LoVo (cell line): ENCODE measurements at regions not wholly inside any gene's neighbourhood (a gene's known extent, or its start where the extent isn't known, plus 50 kb on each side); places are given as distances from the start of the nearest gene placed in this dataset.
"Not testable (repeated sequence)": the region's sequence is repeated elsewhere in the genome, so short reads cannot be mapped to it uniquely, and the experiment has no call there.

Experiments
- DNase-seq: peaks from one replicate; pipeline ENCODE4 v3.0.0-alpha.2; 2016; ENCODE audit warnings: low spot score

DNA sequence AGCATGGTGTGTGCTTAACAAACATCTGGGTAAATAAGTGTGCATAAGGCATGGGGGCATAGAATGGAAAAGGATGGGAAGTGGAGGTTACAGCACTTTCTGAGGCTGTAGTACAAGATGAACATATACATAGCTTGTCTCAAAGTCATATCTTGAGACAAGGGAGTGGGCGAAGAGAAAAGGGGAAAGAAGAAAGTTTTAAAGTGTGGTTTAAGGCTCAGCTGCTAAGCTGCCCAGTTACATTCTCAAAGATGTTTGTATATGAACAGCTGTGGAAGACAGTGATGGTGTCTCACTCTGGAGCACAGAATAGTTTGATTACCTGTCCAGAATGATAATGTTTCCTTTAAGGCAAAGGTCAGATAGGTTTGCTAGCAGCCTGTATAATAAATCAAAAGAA is 61.9 kb upstream of the LANCL2 start:
- DNase-seq = no peak

DNA sequence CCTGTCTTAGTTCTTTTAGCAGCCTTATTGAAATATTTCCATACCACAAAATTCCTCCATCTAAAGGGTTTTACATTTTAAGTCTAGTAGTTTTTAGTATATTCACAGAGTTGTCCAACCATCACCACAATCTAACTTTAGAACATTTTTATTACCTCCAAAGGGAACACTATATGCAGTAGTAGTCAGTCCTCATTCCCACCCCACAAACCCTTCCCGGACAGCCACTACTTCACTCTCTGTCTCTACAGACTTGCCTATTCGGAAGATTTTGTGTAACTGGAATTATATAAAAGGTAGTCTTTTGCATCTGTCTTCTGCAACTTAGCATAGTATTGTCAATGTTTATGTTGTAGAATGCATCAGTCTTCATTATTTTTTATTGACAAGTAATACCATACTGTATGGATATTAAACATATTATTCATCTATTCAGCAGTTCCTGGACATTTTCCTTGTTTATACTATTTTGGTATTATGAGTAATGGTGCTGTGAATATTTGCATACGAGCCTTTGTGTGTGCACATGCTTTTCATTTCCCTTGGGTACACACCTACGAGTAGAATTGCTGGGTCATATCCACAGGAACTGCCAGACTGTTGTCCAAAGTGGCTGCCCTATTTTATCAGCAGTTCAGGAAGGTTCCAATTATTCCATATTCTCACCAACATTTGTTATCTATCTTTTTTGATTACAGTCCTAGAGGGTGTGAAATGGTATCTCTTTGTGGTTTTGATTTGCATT is 60.9 kb upstream of the LANCL2 start:
- no peak for DNase-seq

DNA sequence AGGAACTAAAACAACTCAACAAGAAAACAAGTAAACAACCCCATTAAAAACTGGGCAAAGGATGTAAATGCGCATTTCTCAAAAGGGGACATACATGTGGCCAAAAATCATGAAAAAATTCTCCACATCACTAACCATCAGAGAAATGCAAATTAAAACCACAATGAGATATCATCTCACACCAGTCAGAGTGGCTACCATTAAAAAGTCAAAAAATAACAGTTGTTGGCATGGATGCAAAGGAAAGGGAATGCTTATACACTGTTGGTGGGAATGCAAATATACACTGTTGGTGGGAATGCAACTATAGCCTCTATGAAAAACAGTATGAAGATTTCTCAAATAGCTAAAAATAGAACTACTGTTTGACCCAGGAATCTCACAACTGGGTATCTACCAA is 60.0 kb upstream of the LANCL2 start:
- DNase-seq = no peak

GRCh38 chr7:55306331-55306730 is 58.8 kb upstream of the LANCL2 start:
- no peak for DNase-seq

- DNase-seq = no peak
Observed at GRCh38 chr7:55307123-55307916, 57.8 kb upstream of the LANCL2 start.

GRCh38 chr7:55308186-55308929 is 56.8 kb upstream of the LANCL2 start:
- DNase-seq = no peak

- DNase-seq = no peak
Observed at GRCh38 chr7:55309040-55309991, 55.8 kb upstream of the LANCL2 start.

DNA sequence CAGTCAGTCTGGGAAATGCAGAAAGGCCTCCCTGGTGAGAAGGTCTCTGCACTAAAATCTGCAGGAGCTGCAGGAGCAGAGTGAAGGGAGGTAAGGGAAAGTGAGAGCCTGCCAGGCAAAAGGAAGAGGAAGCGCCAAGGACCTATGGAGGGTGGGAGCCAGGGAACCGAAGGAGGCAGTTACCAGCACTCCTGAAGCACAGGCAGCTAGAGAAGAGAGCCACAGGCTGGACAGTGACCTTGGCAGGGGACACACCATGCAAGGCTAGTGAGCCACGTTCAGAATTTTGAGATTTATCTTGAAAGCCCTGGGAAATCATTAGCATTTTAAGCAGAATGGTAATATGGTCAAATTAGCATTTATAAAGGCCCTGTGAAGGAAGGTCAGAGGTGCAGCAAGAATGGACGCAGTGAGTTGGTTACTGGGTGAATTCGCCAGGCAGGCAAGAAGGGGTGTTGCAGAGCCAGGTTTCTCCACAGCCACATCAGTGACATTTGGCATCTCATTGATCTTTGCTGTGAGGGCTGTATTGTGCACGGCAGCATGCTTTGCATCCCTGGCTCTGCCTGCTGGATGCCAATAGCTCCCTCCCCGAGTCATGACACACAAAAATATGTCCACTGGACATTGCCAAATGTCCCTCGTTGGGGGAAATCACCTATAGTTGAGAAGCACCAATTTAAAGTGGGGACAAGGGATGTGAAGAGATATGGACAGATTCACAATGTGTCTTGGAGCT is 54.7 kb upstream of the LANCL2 start:
- no peak for DNase-seq

GRCh38 chr7:55311892-55312291 is 53.2 kb upstream of the LANCL2 start:
- DNase-seq = not testable (repeated sequence)

GRCh38 chr7:55313671-55314070 is 51.5 kb upstream of the LANCL2 start:
- DNase-seq = not testable (repeated sequence)

DNA sequence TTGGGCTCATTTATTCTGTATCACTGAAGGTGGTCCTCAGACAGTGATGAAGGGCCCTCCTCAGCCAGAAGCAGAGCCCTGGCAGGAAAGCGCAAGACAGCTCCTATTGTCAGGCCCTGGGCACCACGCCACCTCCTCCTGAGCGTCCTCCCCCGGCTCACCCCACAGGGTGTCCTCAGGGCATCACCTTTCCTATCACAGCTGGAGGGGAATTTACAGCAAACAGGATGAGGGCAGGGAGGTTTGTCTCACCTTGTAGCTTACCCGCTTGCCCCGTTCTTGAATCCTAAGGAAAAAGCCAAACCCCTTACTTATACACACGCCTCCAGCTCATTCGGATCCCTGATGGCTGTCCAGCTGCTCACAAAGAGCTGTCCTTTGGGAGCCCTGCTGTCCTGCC is 50.2 kb upstream of the LANCL2 start:
- no peak for DNase-seq
